ENCODE measurements at regions not wholly inside any gene's neighbourhood (a gene's known extent, or its start where the extent isn't known, plus 50 kb on each side); places are given as distances from the start of the nearest gene placed in this dataset.

- no peak for DNase-seq
Measured at GRCh38 chr5:68499987-68500386, 284.4 kb downstream of the PIK3R1 start.

GRCh38 chr5:68500813-68501212 is 285.3 kb downstream of the PIK3R1 start:
- DNase-seq: no peak

DNA sequence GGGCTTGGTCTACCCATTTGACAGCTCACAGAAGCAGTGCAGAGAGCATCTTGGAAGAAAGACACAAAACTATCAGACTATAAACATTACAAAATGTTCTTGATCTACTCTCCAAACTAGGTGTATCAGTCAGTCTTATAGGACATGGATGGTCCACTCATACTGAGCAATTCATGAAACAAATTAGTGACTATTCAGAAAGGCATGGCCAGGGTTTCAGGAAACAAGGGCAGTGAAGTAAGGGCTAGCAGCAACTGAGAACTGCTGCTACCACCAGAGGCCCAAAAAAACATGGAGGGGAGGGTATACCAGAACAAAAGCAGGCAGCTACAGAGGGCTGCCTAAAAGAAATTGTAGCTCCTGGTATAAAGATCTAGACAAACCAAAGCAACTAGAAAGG is 287.0 kb downstream of the PIK3R1 start:
- DNase-seq: no peak

DNA sequence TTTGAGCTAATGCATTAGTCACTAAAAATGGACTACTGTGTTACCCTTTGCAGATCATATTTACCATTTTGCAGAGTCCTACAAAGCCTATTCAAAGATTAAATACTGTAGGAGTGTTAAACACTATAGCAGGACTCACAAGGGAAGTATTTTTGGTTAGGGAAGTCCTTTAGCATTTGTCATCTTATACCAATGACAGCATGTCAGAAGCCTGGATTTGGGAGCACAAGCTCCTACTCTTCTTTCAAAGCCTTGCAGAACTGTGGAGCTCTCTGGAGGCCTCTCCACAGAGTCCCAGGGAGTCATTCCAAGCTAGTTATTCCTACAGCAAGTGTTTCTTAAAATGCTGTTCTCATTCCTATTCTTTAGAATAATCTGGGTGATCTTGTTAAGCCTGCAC is 288.8 kb downstream of the PIK3R1 start:
- no peak for DNase-seq

DNA sequence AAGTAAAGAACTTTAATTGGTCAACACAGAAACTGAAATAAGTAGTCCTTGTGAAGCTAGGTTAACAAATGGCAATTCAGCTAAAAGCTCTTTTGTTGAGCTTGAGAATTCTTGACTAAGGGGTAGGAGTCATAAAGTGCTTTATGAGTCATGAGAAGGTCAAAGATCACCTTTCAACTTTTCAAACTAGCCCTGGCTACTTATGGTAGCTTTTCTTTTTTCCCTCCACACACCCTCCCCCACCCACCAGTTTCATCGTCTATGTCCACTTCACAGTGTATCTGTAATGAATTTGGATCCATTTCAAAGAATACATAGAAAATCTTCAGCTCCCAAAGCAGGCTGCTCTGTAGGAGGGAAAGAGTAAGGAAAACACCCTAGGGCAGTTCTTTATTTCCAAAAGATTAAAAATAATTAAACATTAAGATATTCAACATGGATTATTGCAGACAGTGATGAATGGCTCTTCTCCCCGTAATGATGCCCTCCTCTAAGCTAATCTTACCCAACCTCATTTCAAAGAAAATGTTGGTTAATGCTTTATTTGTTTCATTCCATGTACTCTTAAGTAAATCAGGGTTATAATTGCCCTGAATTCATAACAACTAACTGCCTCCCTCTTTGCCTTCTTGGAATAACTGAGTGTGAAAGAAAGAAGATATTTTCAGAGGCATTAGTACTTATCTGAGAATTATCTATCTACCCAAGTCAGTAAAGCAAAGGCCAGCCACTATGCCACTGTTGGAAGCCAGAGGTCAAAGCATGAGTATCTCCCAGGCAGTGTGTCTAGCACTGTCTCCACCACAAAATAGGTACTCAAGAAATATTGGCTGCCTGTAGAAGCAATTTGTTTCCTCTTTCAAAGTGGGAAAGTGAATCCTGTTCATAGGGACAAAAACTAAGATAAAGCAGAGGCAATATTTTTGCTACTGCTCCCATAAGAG is 290.6 kb downstream of the PIK3R1 start:
- DNase-seq: peak; percentile 46

DNA sequence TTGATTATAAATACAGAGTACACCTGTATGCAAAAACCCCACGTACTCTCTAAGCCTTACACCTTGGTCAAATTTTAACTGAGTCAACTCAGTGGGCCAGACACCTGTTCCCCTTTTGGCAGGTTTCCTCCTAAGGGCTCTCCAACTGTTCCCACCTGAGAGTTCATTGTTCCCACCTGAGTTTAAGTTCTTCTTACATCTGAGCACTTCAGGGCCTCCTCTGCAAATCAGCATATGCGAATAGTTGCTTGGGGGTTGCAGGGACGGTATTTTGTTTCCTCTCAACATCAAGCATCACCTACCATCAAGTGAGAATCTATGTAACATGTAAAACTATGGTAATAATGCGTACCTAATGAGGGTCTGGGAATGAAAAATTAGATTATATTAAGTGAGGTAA is 300.0 kb downstream of the PIK3R1 start:
- no peak for DNase-seq

DNA sequence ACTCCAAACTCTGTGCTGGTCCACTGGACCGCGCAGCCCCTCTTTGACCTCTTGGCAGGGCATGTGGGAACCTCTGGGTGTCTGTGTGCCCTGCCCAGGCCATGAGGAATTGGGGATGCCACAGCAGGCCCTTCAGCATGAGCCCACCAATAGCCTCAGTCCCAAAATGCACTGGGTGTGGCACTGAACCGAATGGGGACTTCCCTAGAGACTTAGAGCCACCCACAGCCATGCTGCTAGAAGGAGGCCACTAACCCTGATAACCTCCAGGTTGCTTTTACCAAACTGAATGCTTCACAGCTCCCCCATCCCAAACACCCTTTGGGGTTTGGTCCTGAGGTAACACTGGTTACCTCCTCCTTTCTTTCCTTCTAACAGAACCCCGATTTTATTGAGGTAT is 302.7 kb downstream of the PIK3R1 start:
- no peak for DNase-seq

DNA sequence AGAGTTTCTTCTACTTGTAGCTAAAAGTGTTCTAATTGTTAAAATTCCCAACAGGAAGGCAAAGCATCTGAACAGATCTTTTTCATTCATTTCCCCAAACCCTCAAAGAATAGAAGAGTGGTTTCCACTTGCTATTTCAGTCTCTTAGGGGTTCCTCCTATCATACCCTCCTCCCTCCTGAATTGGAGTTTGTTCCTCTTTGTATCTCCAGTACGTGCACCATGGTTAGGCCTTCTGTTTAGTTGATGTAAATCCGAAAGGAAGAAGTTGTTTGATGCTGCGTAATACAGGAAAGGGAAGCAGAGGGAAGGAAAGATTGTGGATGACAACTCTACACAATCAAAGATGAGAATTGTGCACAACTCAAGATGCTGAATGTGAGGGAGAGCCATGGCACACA is 303.6 kb downstream of the PIK3R1 start:
- DNase-seq: no peak

DNA sequence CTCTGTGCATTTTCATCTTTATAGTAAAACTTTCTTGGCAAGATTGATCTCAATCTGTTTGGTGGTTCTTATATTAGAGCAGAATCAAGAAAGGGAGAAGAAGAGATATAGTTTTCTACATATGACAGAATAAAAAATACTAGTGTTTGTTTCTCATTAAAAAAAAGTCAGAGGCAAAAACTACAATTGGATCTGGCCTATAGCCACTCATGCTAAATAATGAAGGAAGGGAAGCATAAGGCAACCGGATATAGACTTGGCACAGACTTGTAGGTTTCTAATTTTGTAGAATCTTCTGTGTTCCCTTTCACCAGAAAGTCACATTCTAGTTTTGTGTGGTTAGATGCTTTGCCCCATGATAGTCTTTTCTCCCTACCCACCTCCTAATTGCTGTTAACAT is 306.2 kb downstream of the PIK3R1 start:
- no peak for DNase-seq

- DNase-seq: no peak
Measured at GRCh38 chr5:68522863-68523262, 307.3 kb downstream of the PIK3R1 start.

DNA sequence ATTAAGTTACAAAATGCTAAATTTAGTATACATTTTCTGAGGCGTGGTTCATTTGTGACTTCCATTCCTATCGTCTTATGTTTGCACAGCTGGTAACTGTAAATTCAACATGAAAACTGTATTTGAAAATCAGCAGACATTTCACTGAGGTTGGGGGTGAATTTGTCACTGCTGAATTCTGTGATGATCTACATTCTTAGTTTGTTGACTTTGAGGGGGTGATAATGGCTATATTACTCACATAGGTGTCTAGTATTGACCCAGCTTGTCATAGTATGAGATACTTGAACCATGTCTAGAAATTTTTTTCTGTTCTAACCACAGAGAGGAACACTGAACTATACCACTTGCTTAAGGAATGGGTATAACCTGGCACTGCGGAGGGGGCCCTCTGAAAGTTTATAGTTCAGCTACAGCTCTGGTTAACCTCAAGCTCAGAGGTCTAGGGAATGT is 313.3 kb downstream of the PIK3R1 start:
- no peak for DNase-seq

- no peak for DNase-seq
Measured at GRCh38 chr5:68529581-68529980, 314.0 kb downstream of the PIK3R1 start.

DNA sequence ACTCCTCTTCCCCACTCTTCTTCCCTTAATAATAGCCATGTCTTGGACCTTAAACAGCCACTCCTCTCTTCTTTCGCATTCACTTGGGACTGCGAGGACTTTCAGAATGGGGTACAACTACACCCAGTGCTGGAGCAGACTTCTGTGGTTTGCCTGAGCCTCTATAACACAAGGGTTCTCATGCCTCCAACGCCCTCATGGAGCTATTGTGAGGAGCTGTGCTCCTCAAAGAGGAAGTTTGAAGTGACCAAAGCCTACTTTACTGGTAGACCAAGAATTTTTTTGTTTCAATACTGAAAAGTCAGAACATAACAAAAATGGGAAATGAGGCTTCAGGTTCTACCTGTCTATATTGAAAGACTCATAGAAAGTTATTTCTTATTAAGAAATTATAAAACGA is 316.4 kb downstream of the PIK3R1 start:
- no peak for DNase-seq

DNA sequence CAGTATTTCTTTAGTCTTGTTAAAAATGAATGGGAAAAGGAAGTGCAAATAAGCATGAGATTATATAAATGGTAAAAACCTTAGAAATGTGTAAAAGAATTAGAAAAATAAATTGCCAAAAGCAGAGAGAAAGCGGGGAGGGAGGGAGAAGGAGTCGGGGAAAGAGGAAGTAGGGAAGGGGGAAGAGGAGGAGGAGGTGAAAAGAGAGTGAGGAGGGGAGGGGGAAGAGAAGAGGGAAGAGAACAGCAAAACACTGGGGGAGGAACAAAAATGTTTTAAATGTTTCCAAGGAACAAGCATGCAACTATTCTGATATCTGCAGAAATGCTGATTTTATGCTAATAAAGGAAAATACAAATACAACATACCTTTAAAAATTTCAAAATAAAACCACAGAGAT is 317.5 kb downstream of the PIK3R1 start:
- peak; percentile 73 for DNase-seq

GRCh38 chr5:68533571-68534084 is 318.1 kb downstream of the PIK3R1 start:
- DNase-seq: peak; percentile 92

GRCh38 chr5:68534131-68534940 is 318.8 kb downstream of the PIK3R1 start:
- peak; percentile 84 for DNase-seq

- no peak for DNase-seq
Measured at GRCh38 chr5:68534956-68535520, 319.5 kb downstream of the PIK3R1 start.

GRCh38 chr5:68538814-68539420 is 323.4 kb downstream of the PIK3R1 start:
- no peak for DNase-seq

DNA sequence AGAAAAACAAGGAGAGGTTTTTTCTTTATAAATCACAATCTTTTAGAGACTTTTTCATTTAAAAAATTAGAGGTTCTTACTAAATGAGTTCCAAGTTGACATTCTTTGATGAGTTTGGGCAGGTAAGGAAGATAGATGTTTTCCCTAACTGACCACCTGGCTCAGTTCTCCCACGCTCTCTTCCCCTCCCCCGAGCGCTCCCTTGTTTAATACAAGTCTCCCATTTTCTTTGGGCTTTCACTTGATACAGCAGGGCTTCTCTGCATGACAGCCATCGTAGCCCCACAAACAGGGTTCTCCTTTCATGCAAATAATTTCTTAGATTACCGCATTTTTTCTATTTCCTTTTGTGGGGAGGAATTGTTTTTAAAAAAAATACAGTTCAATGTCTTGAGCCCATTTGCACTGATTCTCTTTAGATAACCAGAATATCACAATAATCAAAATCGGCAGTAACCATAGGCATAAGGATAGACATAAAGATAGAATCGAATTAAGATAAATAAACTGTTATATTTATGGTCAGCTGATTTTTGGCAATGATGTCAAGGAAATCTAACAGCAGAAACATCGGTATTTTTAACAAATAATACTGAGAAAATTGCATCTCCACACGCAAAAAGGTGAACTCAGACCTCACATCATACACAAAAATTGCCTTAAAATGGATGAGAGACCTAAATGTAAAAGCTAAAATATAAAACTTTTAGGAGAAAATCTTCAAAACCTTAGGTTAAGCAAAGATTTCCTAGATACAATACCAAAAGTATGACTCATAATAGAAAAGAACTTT is 325.4 kb downstream of the PIK3R1 start:
- no peak for DNase-seq

GRCh38 chr5:68542207-68542606 is 326.7 kb downstream of the PIK3R1 start:
- no peak for DNase-seq

- DNase-seq: no peak
Measured at GRCh38 chr5:68543212-68543611, 327.7 kb downstream of the PIK3R1 start.

GRCh38 chr5:68544091-68544647 is 328.6 kb downstream of the PIK3R1 start:
- no peak for DNase-seq
